ENCODE measurements at regions not wholly inside any gene's neighbourhood (a gene's known extent, or its start where the extent isn't known, plus 50 kb on each side); places are given as distances from the start of the nearest gene placed in this dataset.

GRCh38 chr10:78207216-78207615 lies 173.6 kb downstream of the RPS24 start:
- no peaks in the 10 kb centered on the region for H3K36me3 ChIP-seq (ENCODE audit: low read depth)
- H3K27me3 ChIP-seq (ENCODE audit: insufficient read depth, low read depth): peaks cover 9% of the 10 kb centered on the region; the same call in 1 of the 2 replicates
- no peaks in the 10 kb centered on the region for H3F3A ChIP-seq (ENCODE audit: insufficient read depth, low read depth)
- H4K20me1 ChIP-seq (ENCODE audit: insufficient read depth): no peaks in the 10 kb centered on the region
- no peaks in the 10 kb centered on the region for H3K9me2 ChIP-seq (ENCODE audit: insufficient read depth)
- H3K9me3 ChIP-seq (ENCODE audit: insufficient read depth, low read depth): no peaks in the 10 kb centered on the region
- ChIA-PET CTCF (interaction anchor here (0.6 kb wide), 1 partner anchor 399 kb away, joined by 5 read pairs; no protein-coding TSS in a partner anchor), POLR2A (ENCODE audit: unreplicated experiment) (no interaction called here)
- no peaks in the 10 kb centered on the region for H3K4me1 ChIP-seq (replicated peaks; ENCODE audit: insufficient read depth)
- intact Hi-C loops (cut with micrococcal nuclease; ENCODE audit: unreplicated experiment): no loop called here
- H2AFZ ChIP-seq: no peak overlapping the region
- H3K27ac ChIP-seq: no peak overlapping the region
- BruUV-seq (replicated peaks): no TSS peak
- no peak for DNase-seq
- H3K4me2 ChIP-seq: no peak overlapping the region
- H3K4me3 ChIP-seq: no peak overlapping the region
- TF ChIP-seq CTCF (conservative IDR thresholded peaks at IDR 0.05) (no peak), EZH2 (IDR thresholded peaks at IDR 0.05; ENCODE audit: low read depth) (no peak)
- H3K79me2 ChIP-seq (ENCODE audit: low read depth): no peaks in the 10 kb centered on the region

- Histone ChIP-seq H4K20me1 (ENCODE audit: insufficient read depth) (no peaks in the 10 kb centered on the region), H3K27ac (no peak overlapping the region), H2AFZ (no peak overlapping the region), H3K27me3 (ENCODE audit: insufficient read depth, low read depth) (peaks cover 9% of the 10 kb centered on the region; the same call in 1 of the 2 replicates), H3K36me3 (ENCODE audit: low read depth) (no peaks in the 10 kb centered on the region), H3F3A (ENCODE audit: insufficient read depth, low read depth) (no peaks in the 10 kb centered on the region), H3K9me3 (ENCODE audit: insufficient read depth, low read depth) (no peaks in the 10 kb centered on the region), H3K4me1 (replicated peaks; ENCODE audit: insufficient read depth) (no peaks in the 10 kb centered on the region), H3K4me3 (no peak overlapping the region), H3K79me2 (ENCODE audit: low read depth) (no peaks in the 10 kb centered on the region), H3K4me2 (no peak overlapping the region), H3K9me2 (ENCODE audit: insufficient read depth) (no peaks in the 10 kb centered on the region)
- no peak for TF ChIP-seq EZH2 (IDR thresholded peaks at IDR 0.05; ENCODE audit: low read depth)
- TF ChIP-seq CTCF (conservative IDR thresholded peaks at IDR 0.05): no peak
- ChIA-PET POLR2A (ENCODE audit: unreplicated experiment) (no interaction called here), CTCF (interaction anchor here (0.6 kb wide), 1 partner anchor 398 kb away, joined by 5 read pairs; no protein-coding TSS in a partner anchor)
- intact Hi-C loops (cut with micrococcal nuclease; ENCODE audit: unreplicated experiment): no loop called here
- no peak for DNase-seq
- no TSS peak for BruUV-seq (replicated peaks)
Observed at GRCh38 chr10:78207776-78208175, 174.1 kb downstream of the RPS24 start.

- Histone ChIP-seq H3K4me1 (replicated peaks; ENCODE audit: insufficient read depth) (no peaks in the 10 kb centered on the region), H3K79me2 (ENCODE audit: low read depth) (no peaks in the 10 kb centered on the region), H3K36me3 (ENCODE audit: low read depth) (no peaks in the 10 kb centered on the region), H3K27ac (no peak overlapping the region), H3K9me2 (ENCODE audit: insufficient read depth) (no peaks in the 10 kb centered on the region), H3K4me2 (no peak overlapping the region), H2AFZ (no peak overlapping the region), H3K27me3 (ENCODE audit: insufficient read depth, low read depth) (peaks cover 18% of the 10 kb centered on the region), H3K4me3 (no peak overlapping the region), H4K20me1 (ENCODE audit: insufficient read depth) (no peaks in the 10 kb centered on the region), H3K9me3 (ENCODE audit: insufficient read depth, low read depth) (no peaks in the 10 kb centered on the region), H3F3A (ENCODE audit: insufficient read depth, low read depth) (no peaks in the 10 kb centered on the region)
- no TSS peak for BruUV-seq (replicated peaks)
- POLR2A ChIA-PET (ENCODE audit: unreplicated experiment): no interaction called here
- intact Hi-C loops (cut with micrococcal nuclease; ENCODE audit: unreplicated experiment): loop anchor here (10.0 kb wide), 1 partner anchor 865 kb away; no protein-coding TSS in a partner anchor
- no peak for TF ChIP-seq EZH2 (IDR thresholded peaks at IDR 0.05; ENCODE audit: low read depth)
- TF ChIP-seq CTCF (conservative IDR thresholded peaks at IDR 0.05): no peak
- DNase-seq: no peak
- CTCF ChIA-PET: interaction anchor here (0.7 kb wide), 1 partner anchor 447 kb away, joined by 3 read pairs; no protein-coding TSS in a partner anchor
Observed at GRCh38 chr10:78209970-78210369, 176.3 kb downstream of the RPS24 start.

Measured in PC-9 (cell line).